Neural cell (in vitro differentiated cells): ENCODE measurements at regions not wholly inside any gene's neighbourhood (a gene's known extent, or its start where the extent isn't known, plus 50 kb on each side); places are given as distances from the start of the nearest gene placed in this dataset.

Experiments
- H2AFZ ChIP-seq: fragments of 200-600, 300-800 bp; sonication (generic), shearing (Covaris generic); 2 replicates; pipeline ENCODE4 v1.6.0; 2014; ENCODE audit warnings: low read depth, mild to moderate bottlenecking, antibody characterized with exemption, low read length, moderate library complexity
- H3F3A ChIP-seq: fragments of 200-600 bp; shearing (Covaris generic); 2 replicates; pipeline ENCODE4 v1.6.1; 2016; ENCODE audit warnings: mild to moderate bottlenecking, moderate library complexity, mixed read lengths, antibody characterized with exemption, low read length; ENCODE audit not compliant: insufficient read depth, poor library complexity, severe bottlenecking
- H3K27ac ChIP-seq: fragments of 200-600, 300-800 bp; sonication (generic), shearing (Covaris generic); 2 replicates; pipeline ENCODE4 v1.5.1; 2014; ENCODE audit warnings: mild to moderate bottlenecking, low read length, moderate library complexity
- H3K27me3 ChIP-seq: fragments of 300-800, 200-600 bp; sonication (generic), shearing (Covaris generic); 2 replicates; pipeline ENCODE4 v1.6.0; 2014; ENCODE audit warnings: mild to moderate bottlenecking, low read depth, low read length, moderate library complexity; ENCODE audit not compliant: insufficient read depth
- H3K36me3 ChIP-seq: fragments of 300-800, 200-600 bp; sonication (generic), shearing (Covaris generic); 2 replicates; pipeline ENCODE4 v1.5.1; 2014; ENCODE audit warnings: mild to moderate bottlenecking, antibody characterized with exemption, low read length, moderate library complexity; ENCODE audit not compliant: insufficient read depth
- H3K4me2 ChIP-seq: fragments of 300-800, 200-600 bp; sonication (generic), shearing (Covaris generic); 2 replicates; pipeline ENCODE4 v1.6.0; 2014; ENCODE audit warnings: mild to moderate bottlenecking, low read length
- H3K4me3 ChIP-seq: fragments of 300-800, 200-600 bp; sonication (generic), shearing (Covaris generic); 2 replicates; pipeline ENCODE4 v1.5.1; 2014; ENCODE audit warnings: mild to moderate bottlenecking, low read length, moderate library complexity
- H3K79me2 ChIP-seq: fragments of 200-600 bp; shearing (Covaris generic); replicated peaks from 2 replicates; pipeline ENCODE4 v1.6.0; 2014; ENCODE audit warnings: mild to moderate bottlenecking, low read length, moderate library complexity; ENCODE audit not compliant: insufficient read depth
- H3K9ac ChIP-seq: fragments of 300-800, 200-600 bp; sonication (generic), shearing (Covaris generic); 2 replicates; pipeline ENCODE4 v1.6.1; 2016; ENCODE audit warnings: mild to moderate bottlenecking, low read length, mixed read lengths
- H3K9me2 ChIP-seq: fragments of 200-600 bp; shearing (Covaris generic); 2 replicates; pipeline ENCODE4 v1.6.1; 2016; ENCODE audit warnings: mild to moderate bottlenecking, low read length, mixed read lengths; ENCODE audit not compliant: insufficient read depth
- H3K9me3 ChIP-seq: fragments of 200-600, 300-800 bp; sonication (generic), shearing (Covaris generic); 2 replicates; pipeline ENCODE4 v1.6.1; 2016; ENCODE audit warnings: mild to moderate bottlenecking, mixed run types, low read length, moderate library complexity, mixed read lengths
- H4K20me1 ChIP-seq: fragments of 200-600 bp; shearing (Covaris generic); 2 replicates; pipeline ENCODE4 v1.6.1; 2016; ENCODE audit warnings: mild to moderate bottlenecking, mixed run types; ENCODE audit not compliant: insufficient read depth
- CTCF ChIP-seq: fragments of 450-650 bp; IDR thresholded peaks from 2 replicates; pipeline ENCODE4 v1.5.1; 2014; ENCODE audit warnings: antibody characterized with exemption, mild to moderate bottlenecking, moderate library complexity; ENCODE audit not compliant: poor library complexity, severe bottlenecking
- EP300 ChIP-seq: fragments of 450-650 bp; conservative IDR thresholded peaks from 2 replicates; pipeline ENCODE4 v1.6.1; 2014; ENCODE audit warnings: antibody characterized with exemption, mild to moderate bottlenecking, moderate library complexity; ENCODE audit not compliant: poor library complexity, severe bottlenecking
- EZH2 ChIP-seq: fragments of 200-600, 300-800 bp; shearing (Covaris generic), sonication (generic); IDR thresholded peaks from 2 replicates; pipeline ENCODE4 v1.6.1; 2014; ENCODE audit warnings: antibody characterized with exemption, low read length, borderline replicate concordance, mild to moderate bottlenecking; ENCODE audit not compliant: insufficient read depth, poor library complexity, severe bottlenecking
- MXI1 ChIP-seq: fragments of 450-650 bp; conservative IDR thresholded peaks from 2 replicates; pipeline ENCODE4 v1.6.1; 2014; ENCODE audit warnings: antibody characterized with exemption, mild to moderate bottlenecking; ENCODE audit not compliant: poor library complexity, severe bottlenecking
- POLR2AphosphoS5 ChIP-seq: IDR thresholded peaks from 2 replicates; pipeline ENCODE4 v1.6.1; 2012
- RAD21 ChIP-seq: fragments of 450-650 bp; conservative IDR thresholded peaks from 2 replicates; pipeline ENCODE4 v1.6.1; 2014; ENCODE audit warnings: antibody characterized with exemption, mild to moderate bottlenecking, moderate library complexity
- REST ChIP-seq: IDR thresholded peaks from 2 replicates; pipeline ENCODE4 v1.6.1; 2012; ENCODE audit warnings: borderline replicate concordance
- SMC3 ChIP-seq: fragments of 450-650 bp; conservative IDR thresholded peaks from 2 replicates; pipeline ENCODE4 v1.6.1; 2014; ENCODE audit warnings: antibody characterized with exemption, mild to moderate bottlenecking, moderate library complexity; ENCODE audit not compliant: poor library complexity
- TAF1 ChIP-seq: IDR thresholded peaks from 2 replicates; pipeline ENCODE4 v1.6.1; 2012; ENCODE audit warnings: low read depth

DNA sequence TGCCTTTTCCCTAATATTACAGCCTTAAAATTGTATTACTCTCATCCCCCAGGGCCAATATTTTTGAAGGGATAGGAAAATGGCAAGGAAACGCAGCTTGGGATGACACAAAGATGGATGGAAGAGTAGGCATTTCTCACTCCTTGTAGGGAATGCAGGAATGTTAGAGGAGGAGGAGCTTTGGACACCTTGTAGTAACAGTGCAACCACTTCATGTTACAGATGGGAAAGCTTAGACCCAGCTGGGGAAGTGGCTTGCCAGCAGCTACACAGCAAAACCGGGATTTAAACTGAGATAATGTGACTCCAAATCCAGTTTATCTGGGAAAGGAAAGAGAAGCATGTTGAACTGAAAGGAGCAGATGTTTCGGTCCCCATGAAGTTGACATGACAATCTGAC, 473.7 kb upstream of the DAB1 start:
- TF ChIP-seq TAF1 (no peak), SMC3 (no peak), MXI1 (no peak)
- no peaks in the 10 kb centered on the region for H3K36me3 ChIP-seq
- H2AFZ ChIP-seq = no peak overlapping the region
- H3K9ac ChIP-seq = no peak overlapping the region
- H3K4me3 ChIP-seq = no peak overlapping the region
- H3K9me3 ChIP-seq = no peaks in the 10 kb centered on the region
- no peaks in the 10 kb centered on the region for H3F3A ChIP-seq
- no peaks in the 10 kb centered on the region for H3K9me2 ChIP-seq
- H4K20me1 ChIP-seq = no peaks in the 10 kb centered on the region
- H3K27me3 ChIP-seq = no peaks in the 10 kb centered on the region
- no peak overlapping the region for H3K4me2 ChIP-seq
- no peaks in the 10 kb centered on the region for H3K79me2 ChIP-seq
- H3K27ac ChIP-seq = no peak overlapping the region

DNA sequence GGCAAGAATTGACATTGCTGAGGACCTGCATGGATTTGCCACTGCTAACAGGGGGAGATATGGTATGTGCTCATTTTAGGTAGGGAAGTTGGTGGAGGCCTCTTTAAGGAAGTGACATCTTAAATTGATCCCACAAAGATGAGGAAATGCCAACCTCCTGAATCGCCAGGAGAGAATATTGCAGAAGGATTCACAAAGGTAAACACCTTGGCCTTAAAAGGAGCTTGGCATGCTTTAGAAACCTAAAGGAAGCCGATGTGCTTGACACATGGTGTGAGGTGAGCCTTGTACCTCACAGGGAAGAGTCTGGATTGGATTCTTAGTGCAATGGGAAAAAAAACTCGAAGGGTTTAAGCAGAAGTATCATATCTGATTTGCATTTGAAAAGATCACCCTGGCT, 470.5 kb upstream of the DAB1 start:
- no peaks in the 10 kb centered on the region for H4K20me1 ChIP-seq
- H2AFZ ChIP-seq = no peak overlapping the region
- no peaks in the 10 kb centered on the region for H3K9me2 ChIP-seq
- H3K36me3 ChIP-seq = no peaks in the 10 kb centered on the region
- no peaks in the 10 kb centered on the region for H3K27me3 ChIP-seq
- H3K9ac ChIP-seq = no peak overlapping the region
- no peak overlapping the region for H3K27ac ChIP-seq
- H3K9me3 ChIP-seq = no peaks in the 10 kb centered on the region
- H3K4me3 ChIP-seq = no peak overlapping the region
- no peak overlapping the region for H3K4me2 ChIP-seq
- H3F3A ChIP-seq = no peaks in the 10 kb centered on the region
- no peaks in the 10 kb centered on the region for H3K79me2 ChIP-seq
- TF ChIP-seq TAF1 (no peak), REST (no peak), EP300 (no peak), MXI1 (no peak)

DNA sequence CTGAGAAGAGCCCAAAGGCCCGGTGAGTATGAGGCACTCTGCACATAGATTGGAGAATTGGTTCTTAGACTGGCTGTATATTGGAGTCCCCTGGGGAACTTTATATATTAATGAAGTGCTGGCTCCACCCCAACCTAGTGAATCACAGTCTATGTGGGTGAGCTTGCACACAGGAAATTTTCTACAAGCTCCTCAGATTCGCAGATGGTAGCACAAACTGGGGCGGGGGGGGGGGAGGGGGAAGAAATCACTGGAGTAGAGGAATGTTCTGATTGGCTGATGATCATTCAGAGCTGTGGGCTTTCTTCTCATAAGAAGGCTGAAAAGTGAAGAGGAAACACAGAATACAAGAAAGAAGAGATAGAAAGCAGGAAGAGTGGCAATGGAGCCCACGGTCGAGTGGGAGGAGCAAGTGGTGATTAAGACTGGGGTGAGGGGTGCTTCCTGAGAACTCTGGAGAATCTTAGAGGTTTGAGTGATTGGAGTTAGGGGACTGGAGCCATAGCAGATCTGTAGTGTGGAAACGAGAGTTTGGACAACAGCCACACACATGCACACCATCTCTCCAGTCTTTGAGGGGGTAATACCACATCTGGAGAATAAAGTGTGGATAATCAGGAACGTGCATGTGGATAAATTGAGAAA, 465.9 kb upstream of the DAB1 start:
- no peak overlapping the region for H3K27ac ChIP-seq
- H3K36me3 ChIP-seq = no peaks in the 10 kb centered on the region
- no peaks in the 10 kb centered on the region for H3F3A ChIP-seq
- no peaks in the 10 kb centered on the region for H3K79me2 ChIP-seq
- H3K4me3 ChIP-seq = no peak overlapping the region
- H3K9me2 ChIP-seq = no peaks in the 10 kb centered on the region
- no peaks in the 10 kb centered on the region for H3K9me3 ChIP-seq
- no peaks in the 10 kb centered on the region for H3K27me3 ChIP-seq
- no peak overlapping the region for H3K4me2 ChIP-seq
- H3K9ac ChIP-seq = no peak overlapping the region
- H4K20me1 ChIP-seq = no peaks in the 10 kb centered on the region
- no peak overlapping the region for H2AFZ ChIP-seq
- TF ChIP-seq MXI1 (no peak), RAD21 (no peak), TAF1 (no peak), EZH2 (no peak), EP300 (no peak), SMC3 (no peak), POLR2AphosphoS5 (no peak), CTCF (no peak), REST (no peak)
